ENCODE measurements at regions not wholly inside any gene's neighbourhood (a gene's known extent, or its start where the extent isn't known, plus 50 kb on each side); places are given as distances from the start of the nearest gene placed in this dataset.

- Histone ChIP-seq H3K9me3 (replicated peaks in 1 of 11) (no peaks in the 10 kb centered on the region), H3K4me3 (no peak overlapping the region), H3K27me3 (no peaks in the 10 kb centered on the region), H4K20me1 (no peaks in the 10 kb centered on the region), H3K36me3 (no peaks in the 10 kb centered on the region), H3K4me2 (no peak overlapping the region), H3K27ac (peak overlapping the region in 3 of 11 experiments; percentile 86 to 93 (median 93); a peak in 3 of 22 replicates), H3K9ac (no peak overlapping the region), H3K4me1 (peaks cover 39 to 59% (median 54%) of the 10 kb centered on the region in 10 experiments)
- no peak for TF ChIP-seq Cebpa-rat (IDR thresholded peaks at IDR 0.05)
Measured at GRCh38 chr21:41596241-41596925, 88.4 kb upstream of the TMPRSS2 start.

- H3K9ac ChIP-seq, result no peak overlapping the region
- H3K36me3 ChIP-seq, result no peaks in the 10 kb centered on the region
- H3K4me3 ChIP-seq, result no peak overlapping the region
- peak overlapping the region; percentile 20 to 62 (median 46); a peak in 21 of 22 replicates for H3K4me2 ChIP-seq
- peaks cover 0 to 8% (median under 1%) of the 10 kb centered on the region in 11 experiments; a peak in 5 of 22 replicates for H3K9me3 ChIP-seq (replicated peaks in 1 of 11)
- H4K20me1 ChIP-seq, result no peaks in the 10 kb centered on the region
- no peaks in the 10 kb centered on the region for H3K27me3 ChIP-seq
- TF ChIP-seq Cebpa-rat (IDR thresholded peaks at IDR 0.05), result no peak
- H3K27ac ChIP-seq, result no peak overlapping the region
- H3K4me1 ChIP-seq, result peaks cover 20 to 38% (median 33%) of the 10 kb centered on the region in 10 experiments
Measured at GRCh38 chr21:41594268-41594667, 86.3 kb upstream of the TMPRSS2 start.

- H3K27ac ChIP-seq, result no peak overlapping the region
- peak overlapping the region in 10 of 11 experiments; percentile 20 to 62 (median 46); a peak in 18 of 22 replicates for H3K4me2 ChIP-seq
- H3K4me3 ChIP-seq, result no peak overlapping the region
Measured at GRCh38 chr21:41593760-41594138, 85.8 kb upstream of the TMPRSS2 start.

GRCh38 chr21:41593051-41593759, 85.2 kb upstream of the TMPRSS2 start:
- no peak overlapping the region for H3K9ac ChIP-seq
- peak overlapping the region in 1 of 11 experiments; percentile 58; a peak in 1 of 22 replicates for H3K4me2 ChIP-seq
- H4K20me1 ChIP-seq, result no peaks in the 10 kb centered on the region
- H3K27ac ChIP-seq, result no peak overlapping the region
- no peak for TF ChIP-seq Cebpa-rat (IDR thresholded peaks at IDR 0.05)
- H3K27me3 ChIP-seq, result no peaks in the 10 kb centered on the region
- peaks cover 0 to 18% (median 7%) of the 10 kb centered on the region in 11 experiments; a peak in 9 of 22 replicates for H3K9me3 ChIP-seq (replicated peaks in 1 of 11)
- H3K4me1 ChIP-seq, result peaks cover 12 to 27% (median 23%) of the 10 kb centered on the region in 10 experiments
- no peak overlapping the region for H3K4me3 ChIP-seq
- H3K36me3 ChIP-seq, result no peaks in the 10 kb centered on the region

More at GRCh38 chr21:41593760-41594138, 85.8 kb upstream of the TMPRSS2 start:
- Histone ChIP-seq H3K27me3 (no peaks in the 10 kb centered on the region), H3K36me3 (no peaks in the 10 kb centered on the region), H3K4me1 (peaks cover 15 to 33% (median 28%) of the 10 kb centered on the region in 10 experiments), H3K9me3 (replicated peaks in 1 of 11) (peaks cover 0 to 13% (median 6%) of the 10 kb centered on the region in 11 experiments; a peak in 8 of 22 replicates), H3K9ac (no peak overlapping the region), H4K20me1 (no peaks in the 10 kb centered on the region)
- TF ChIP-seq Cebpa-rat (IDR thresholded peaks at IDR 0.05), result no peak

GRCh38 chr21:41589620-41590175, 81.7 kb upstream of the TMPRSS2 start:
- no peak for TF ChIP-seq Cebpa-rat (IDR thresholded peaks at IDR 0.05)
- no peaks in the 10 kb centered on the region for H3K27me3 ChIP-seq
- peaks cover 9 to 13% (median 11%) of the 10 kb centered on the region in 10 experiments for H3K4me1 ChIP-seq
- no peak overlapping the region for H3K9ac ChIP-seq
- H4K20me1 ChIP-seq, result no peaks in the 10 kb centered on the region
- H3K27ac ChIP-seq, result no peak overlapping the region
- H3K36me3 ChIP-seq, result no peaks in the 10 kb centered on the region
- no peak overlapping the region for H3K4me2 ChIP-seq
- no peak overlapping the region for H3K4me3 ChIP-seq
- peaks cover 4 to 18% (median 9%) of the 10 kb centered on the region in 11 experiments; a peak in 10 of 22 replicates for H3K9me3 ChIP-seq (replicated peaks in 1 of 11)

- no peaks in the 10 kb centered on the region for H3K36me3 ChIP-seq
- no peak overlapping the region for H3K9ac ChIP-seq
- no peak for TF ChIP-seq Cebpa-rat (IDR thresholded peaks at IDR 0.05)
- H3K27ac ChIP-seq, result no peak overlapping the region
- no peak overlapping the region for H3K4me3 ChIP-seq
- peaks cover 4 to 7% (median 6%) of the 10 kb centered on the region in 10 experiments; a peak in 19 of 20 replicates for H3K4me1 ChIP-seq
- H3K9me3 ChIP-seq (replicated peaks in 1 of 11), result peaks cover 4 to 18% (median 9%) of the 10 kb centered on the region in 11 experiments; a peak in 10 of 22 replicates
- no peaks in the 10 kb centered on the region for H4K20me1 ChIP-seq
- H3K4me2 ChIP-seq, result no peak overlapping the region
- no peaks in the 10 kb centered on the region for H3K27me3 ChIP-seq
Measured at GRCh38 chr21:41589131-41589530, 81.2 kb upstream of the TMPRSS2 start.

GRCh38 chr21:41585199-41585994, 77.4 kb upstream of the TMPRSS2 start:
- peaks cover 4 to 23% (median 9%) of the 10 kb centered on the region in 11 experiments; a peak in 10 of 22 replicates for H3K9me3 ChIP-seq (replicated peaks in 1 of 11)
- H3K4me1 ChIP-seq, result no peaks in the 10 kb centered on the region
- H3K4me2 ChIP-seq, result no peak overlapping the region
- no peaks in the 10 kb centered on the region for H3K36me3 ChIP-seq
- no peaks in the 10 kb centered on the region for H4K20me1 ChIP-seq
- H3K9ac ChIP-seq, result no peak overlapping the region
- H3K4me3 ChIP-seq, result no peak overlapping the region
- no peak overlapping the region for H3K27ac ChIP-seq
- H3K27me3 ChIP-seq, result no peaks in the 10 kb centered on the region
- TF ChIP-seq Cebpa-rat (IDR thresholded peaks at IDR 0.05), result no peak

GRCh38 chr21:41584603-41585176, 76.7 kb upstream of the TMPRSS2 start:
- no peak overlapping the region for H3K27ac ChIP-seq
- H3K9me3 ChIP-seq (replicated peaks in 1 of 11), result peaks cover 5 to 25% (median 9%) of the 10 kb centered on the region in 11 experiments; a peak in 11 of 22 replicates
- no peak overlapping the region for H3K4me3 ChIP-seq
- no peaks in the 10 kb centered on the region for H3K27me3 ChIP-seq
- no peaks in the 10 kb centered on the region for H3K36me3 ChIP-seq
- no peak overlapping the region for H3K4me2 ChIP-seq
- H3K9ac ChIP-seq, result no peak overlapping the region
- H3K4me1 ChIP-seq, result no peaks in the 10 kb centered on the region
- no peaks in the 10 kb centered on the region for H4K20me1 ChIP-seq
- no peak for TF ChIP-seq Cebpa-rat (IDR thresholded peaks at IDR 0.05)

Data from BLaER1 treated with 17β-estradiol and CSF1 and Interleukin-3, amounts not matched to agents 10 nM and 100 nM (cell line).